Keratinocyte (primary cell): ENCODE measurements at regions not wholly inside any gene's neighbourhood (a gene's known extent, or its start where the extent isn't known, plus 50 kb on each side); places are given as distances from the start of the nearest gene placed in this dataset.

ENCODE experiments used
- DNase-seq: peaks from one replicate; pipeline ENCODE4 v3.0.0-alpha.2; 2011; ENCODE audit warnings: low read depth, missing footprints, low spot score
- FAIRE-seq: peaks from 2 replicates; lab custom pipeline; 2011; peaks lifted over from hg19 to GRCh38; lab: Jason Lieb, UNC
- H2AFZ ChIP-seq: 2 replicates; pipeline ENCODE4 v1.6.0; 2012; ENCODE audit warnings: low read length, control low read depth, inconsistent platforms; ENCODE audit not compliant: control insufficient read depth
- H3K27ac ChIP-seq: 2 replicates; pipeline ENCODE4 v1.5.1; 2011; ENCODE audit warnings: low read length; ENCODE audit not compliant: control insufficient read depth, insufficient read depth
- H3K27me3 ChIP-seq: 3 replicates; pipeline ENCODE4 v1.6.0; 2011; ENCODE audit warnings: low read length; ENCODE audit not compliant: control insufficient read depth, insufficient read depth; ENCODE audit errors: extremely low read depth
- H3K36me3 ChIP-seq, 2 experiments: 2 replicates in 1 of 2; 3 replicates in 1 of 2; pipeline ENCODE4 v1.5.1; 2011; ENCODE audit warnings: low read length in 2 of 2, mild to moderate bottlenecking in 1 of 2; ENCODE audit not compliant: control insufficient read depth in 2 of 2, insufficient read depth in 2 of 2; ENCODE audit errors: extremely low read depth in 1 of 2
- H3K4me1 ChIP-seq: 3 replicates; pipeline ENCODE4 v1.5.1; 2011; ENCODE audit warnings: low read length; ENCODE audit not compliant: control insufficient read depth, insufficient read depth; ENCODE audit errors: extremely low read depth
- H3K4me2 ChIP-seq: 3 replicates; pipeline ENCODE4 v1.6.0; 2011; ENCODE audit warnings: low read depth, low read length; ENCODE audit not compliant: control insufficient read depth, insufficient read depth; ENCODE audit errors: extremely low read depth
- H3K4me3 ChIP-seq, 3 experiments: fragments of 200-600 bp in 1 of 3; sonication (generic) in 1 of 3; 2 replicates in 2 of 3; 3 replicates in 1 of 3; pipeline ENCODE4 v1.5.1; 2011 to 2016; ENCODE audit warnings: low read length in 3 of 3, mild to moderate bottlenecking in 3 of 3, control low read depth in 2 of 3, inconsistent platforms in 1 of 3, low read depth in 1 of 3, mixed read lengths in 1 of 3, mixed run types in 1 of 3, moderate library complexity in 1 of 3; ENCODE audit not compliant: control insufficient read depth in 2 of 3, insufficient read depth in 2 of 3; ENCODE audit errors: extremely low read depth in 1 of 3
- H3K79me2 ChIP-seq: 2 replicates; pipeline ENCODE4 v1.6.0; 2012; ENCODE audit warnings: low read length; ENCODE audit not compliant: control insufficient read depth, insufficient read depth
- H3K9ac ChIP-seq: 3 replicates; pipeline ENCODE4 v1.6.0; 2011; ENCODE audit warnings: low read length; ENCODE audit not compliant: control insufficient read depth, insufficient read depth; ENCODE audit errors: extremely low read depth
- H3K9me1 ChIP-seq: 3 replicates; pipeline ENCODE4 v1.6.0; 2011; ENCODE audit warnings: low read length; ENCODE audit not compliant: control insufficient read depth, insufficient read depth; ENCODE audit errors: extremely low read depth
- H3K9me3 ChIP-seq: 2 replicates; pipeline ENCODE4 v1.5.1; 2012; ENCODE audit warnings: low read depth, low read length; ENCODE audit not compliant: control insufficient read depth
- H4K20me1 ChIP-seq: 3 replicates; pipeline ENCODE4 v1.6.0; 2011; ENCODE audit warnings: low read length; ENCODE audit not compliant: control insufficient read depth, insufficient read depth; ENCODE audit errors: extremely low read depth
- CTCF ChIP-seq, 3 experiments: IDR thresholded peaks in 1 of 3; conservative IDR thresholded peaks in 1 of 3; optimal IDR thresholded peaks in 1 of 3; 2 replicates in 2 of 3; 3 replicates in 1 of 3; pipeline versions ENCODE3 to v1.5.1; 2011; ENCODE audit warnings: low read length in 3 of 3, mild to moderate bottlenecking in 3 of 3, moderate library complexity in 2 of 3, control low read depth in 1 of 3, inconsistent platforms in 1 of 3; ENCODE audit not compliant: insufficient read depth in 2 of 3; ENCODE audit errors: extremely low read depth in 1 of 3
- EZH2 ChIP-seq: IDR thresholded peaks from one replicate; pipeline ENCODE4 v1.6.1; 2012; ENCODE audit warnings: inconsistent platforms, mild to moderate bottlenecking, low read length, moderate library complexity
- dilution Hi-C: fragments of 300-500 bp; cut with MboI; formaldehyde crosslinking; loops from one replicate; pipeline ENCODE4 v1.7.0; 2020; ENCODE audit warnings: low sequenced_read_pairs; ENCODE audit not compliant: extremely low pct_ligation_motif_present

- no peak overlapping the region for H3K9ac ChIP-seq
- no peak for TF ChIP-seq CTCF (optimal IDR thresholded peaks at IDR 0.05 in 1 of 3, IDR thresholded peaks at IDR 0.05 in 1 of 3, conservative IDR thresholded peaks at IDR 0.05 in 1 of 3; ENCODE audit: extremely low read depth in 1 of 3, insufficient read depth in 2 of 3, low read length in 3 of 3)
- no peaks in the 10 kb centered on the region for H3K4me1 ChIP-seq
- no peaks in the 10 kb centered on the region for H3K9me3 ChIP-seq
- H3K79me2 ChIP-seq = no peaks in the 10 kb centered on the region
- H3K27ac ChIP-seq = no peak overlapping the region
- no peaks in the 10 kb centered on the region for H3K36me3 ChIP-seq
- no peak overlapping the region for H2AFZ ChIP-seq
- H4K20me1 ChIP-seq = no peaks in the 10 kb centered on the region
- no peak overlapping the region for H3K4me3 ChIP-seq
- H3K9me1 ChIP-seq = no peaks in the 10 kb centered on the region
- DNase-seq (no peak), FAIRE-seq (no peak)
- H3K4me2 ChIP-seq = no peak overlapping the region
- dilution Hi-C loops = no loop called here
- H3K27me3 ChIP-seq = no peaks in the 10 kb centered on the region
Observed at GRCh38 chr1:81032374-81032773, 768.4 kb upstream of the ADGRL2 start.

DNA sequence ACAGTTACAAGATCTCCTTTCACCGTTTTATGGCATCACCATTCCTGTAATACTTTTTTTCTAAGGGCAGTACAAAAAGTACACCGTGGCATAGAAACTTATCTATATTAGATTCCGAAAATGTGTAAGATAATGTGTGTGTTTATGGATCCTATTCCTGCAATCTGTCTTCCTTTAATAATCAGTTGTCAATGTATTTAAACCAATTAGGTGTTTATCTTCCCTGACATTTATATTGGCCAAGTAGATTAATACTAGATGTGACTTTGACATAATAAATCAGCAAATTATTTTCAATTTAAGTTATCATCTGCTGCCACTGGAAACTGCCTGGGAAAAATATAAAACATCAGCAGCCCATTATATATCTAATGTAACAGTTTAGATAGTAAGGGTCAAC, 770.3 kb upstream of the ADGRL2 start:
- dilution Hi-C loops = no loop called here
- H3K27ac ChIP-seq = no peak overlapping the region
- no peaks in the 10 kb centered on the region for H3K36me3 ChIP-seq
- no peak overlapping the region for H3K4me3 ChIP-seq
- H3K9me1 ChIP-seq = no peaks in the 10 kb centered on the region
- no peaks in the 10 kb centered on the region for H3K79me2 ChIP-seq
- no peaks in the 10 kb centered on the region for H3K9me3 ChIP-seq
- H2AFZ ChIP-seq = no peak overlapping the region
- H3K27me3 ChIP-seq = no peaks in the 10 kb centered on the region
- no peak overlapping the region for H3K4me2 ChIP-seq
- TF ChIP-seq CTCF (optimal IDR thresholded peaks at IDR 0.05 in 1 of 3, IDR thresholded peaks at IDR 0.05 in 1 of 3, conservative IDR thresholded peaks at IDR 0.05 in 1 of 3; ENCODE audit: extremely low read depth in 1 of 3, insufficient read depth in 2 of 3, low read length in 3 of 3) (no peak), EZH2 (no peak)
- H3K4me1 ChIP-seq = no peaks in the 10 kb centered on the region
- DNase-seq = no peak
- no peaks in the 10 kb centered on the region for H4K20me1 ChIP-seq
- no peak overlapping the region for H3K9ac ChIP-seq
- FAIRE-seq = no peak
